Sciatic nerve (tissue), 2 donors: ENCODE measurements at regions not wholly inside any gene's neighbourhood (a gene's known extent, or its start where the extent isn't known, plus 50 kb on each side); places are given as distances from the start of the nearest gene placed in this dataset.
A peak's percentile ranks its signal among the peaks of the same experiment; 100 is the strongest.

Source experiments
- ATAC-seq: fragments of 200-7000 bp; cut with Tn5 transposase; one replicate; pipeline ENCODE4 v1.9.1; 2020; ENCODE audit warnings: mild to moderate bottlenecking, moderate library complexity
- DNase-seq: peaks from one replicate; pipeline ENCODE4 v3.0.0-alpha.2; 2020; ENCODE audit warnings: low spot score
- intact Hi-C: fragments of 100-400 bp; cut with DNase I; formaldehyde crosslinking; loops from one replicate; pipeline ENCODE4 v1.14.2; 2022
- donor health status: DM: no; HTN: no; CAD: no.
- donor health status: DM: no; HTN: no; CAD: no.

- DNase-seq (no peak), ATAC-seq (no peak)
- intact Hi-C loops: no loop called here
These were observed 64.7 kb upstream of the ARHGAP42 start for GRCh38 chr11:100622404-100622803.

- no peak for ATAC-seq
- DNase-seq: no peak
- intact Hi-C loops: no loop called here
These were observed 62.7 kb upstream of the ARHGAP42 start for GRCh38 chr11:100624346-100624745.

DNA sequence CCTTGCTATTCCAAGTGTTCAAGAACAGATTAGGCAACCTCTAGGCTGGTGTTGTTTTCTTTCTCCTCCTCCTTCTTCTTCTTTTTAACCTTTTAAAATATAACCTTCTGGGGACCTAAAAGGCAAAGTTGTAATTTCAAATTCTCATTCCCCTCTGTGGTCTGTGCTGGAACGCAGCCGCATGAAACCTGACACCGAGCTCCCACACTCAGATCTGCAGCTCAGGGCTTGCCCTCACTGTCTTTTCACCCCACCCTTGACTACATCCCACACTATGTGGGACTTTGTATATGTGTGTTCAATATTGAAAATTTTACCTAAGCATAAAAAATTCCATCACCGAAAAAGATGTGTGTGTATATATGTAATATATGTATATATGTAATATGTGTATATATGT, 62.0 kb upstream of the ARHGAP42 start:
- intact Hi-C loops: no loop called here

DNA sequence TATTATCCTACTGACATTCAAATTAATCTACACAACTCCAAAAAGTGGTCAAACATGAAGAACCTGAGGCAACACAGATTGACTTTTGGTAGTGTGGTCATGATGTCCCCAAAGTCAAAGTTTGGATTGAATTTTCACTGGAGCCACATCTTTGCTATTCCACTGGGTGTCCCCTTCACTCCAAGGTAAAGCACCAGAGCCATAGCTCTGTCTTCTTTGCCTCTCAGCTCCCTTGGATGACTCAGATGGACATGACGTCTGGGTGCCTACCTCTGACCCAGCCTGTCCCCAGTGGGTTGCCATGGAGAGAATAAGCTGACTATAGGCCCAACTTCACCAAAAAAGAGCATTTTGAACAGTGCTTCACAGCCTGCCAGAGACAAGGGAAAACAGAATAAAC, 57.4 kb upstream of the ARHGAP42 start:
- no peak for ATAC-seq
- DNase-seq: no peak
- intact Hi-C loops: no loop called here

More for the DNA sequence above, 62.0 kb upstream of the ARHGAP42 start:
- no peak for ATAC-seq
- no peak for DNase-seq

DNA sequence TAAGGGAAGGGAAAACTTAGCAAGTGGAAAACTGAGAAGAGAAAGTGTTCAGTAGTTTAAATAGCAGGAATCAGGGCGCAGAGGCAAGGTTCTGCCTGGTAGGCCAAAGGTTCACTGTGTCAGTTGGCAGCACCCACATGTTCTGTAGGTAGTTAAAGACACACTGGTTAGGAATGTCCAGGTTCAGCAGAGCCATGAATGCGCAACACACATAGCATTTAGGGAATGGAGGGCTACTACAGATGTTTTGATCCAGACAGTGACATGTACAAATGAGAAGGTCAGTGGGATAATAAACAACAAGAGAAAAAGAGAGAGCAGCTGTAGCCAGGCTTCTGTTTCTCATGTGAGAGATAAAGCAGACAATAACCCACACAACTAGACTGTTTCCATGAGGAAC, 56.2 kb upstream of the ARHGAP42 start:
- intact Hi-C loops: no loop called here
- DNase-seq: no peak
- ATAC-seq: no peak

DNA sequence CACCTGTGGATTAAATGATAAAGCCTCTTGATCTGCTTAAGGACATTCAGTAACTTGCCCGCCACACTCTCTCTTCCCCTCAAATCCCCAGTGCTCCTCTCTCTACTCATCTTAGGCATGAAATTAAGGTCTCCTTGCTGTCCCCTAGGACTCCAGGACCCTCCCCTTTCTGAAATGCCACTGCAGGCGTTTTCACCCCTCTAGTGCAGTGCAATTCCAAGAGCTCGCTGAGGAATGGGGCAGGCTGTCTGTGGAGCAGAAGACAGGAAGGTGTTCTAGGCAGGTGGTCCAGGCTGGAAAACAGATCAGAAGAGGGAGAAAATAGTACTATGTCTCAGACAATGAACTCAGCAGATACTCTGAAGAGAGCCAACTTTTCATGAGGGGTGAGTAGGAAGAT, 55.8 kb upstream of the ARHGAP42 start:
- intact Hi-C loops: no loop called here
- DNase-seq (no peak), ATAC-seq (no peak)

DNA sequence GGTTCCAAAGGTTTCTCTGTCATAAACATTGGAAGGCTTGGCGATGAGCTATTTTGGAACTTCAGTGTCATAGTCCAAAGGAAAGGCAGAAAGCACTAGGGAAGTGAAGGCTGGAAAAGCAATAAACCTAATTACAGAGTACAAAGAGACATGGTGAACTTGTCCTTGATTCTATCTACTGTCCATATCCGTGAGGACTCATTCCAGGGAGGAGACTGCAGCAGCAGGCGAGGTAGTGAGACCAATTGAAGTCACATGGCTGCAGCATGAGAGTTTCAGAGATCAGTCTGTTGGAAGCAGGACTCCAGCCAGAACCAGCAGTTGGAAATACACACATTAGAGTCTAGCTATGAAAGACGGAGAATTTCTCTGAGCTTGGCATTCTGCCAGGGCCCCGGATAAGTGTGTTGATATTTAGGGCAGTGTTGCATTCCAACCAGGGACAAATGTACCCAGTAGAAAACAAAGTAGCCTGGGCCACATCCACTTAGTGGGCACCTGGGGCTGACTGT, 54.1 kb upstream of the ARHGAP42 start:
- intact Hi-C loops: no loop called here
- peak; percentile 89 for ATAC-seq
- peak; percentile 83 for DNase-seq

GRCh38 chr11:100635194-100635593, 51.9 kb upstream of the ARHGAP42 start:
- DNase-seq (no peak), ATAC-seq (no peak)
- intact Hi-C loops: no loop called here

DNA sequence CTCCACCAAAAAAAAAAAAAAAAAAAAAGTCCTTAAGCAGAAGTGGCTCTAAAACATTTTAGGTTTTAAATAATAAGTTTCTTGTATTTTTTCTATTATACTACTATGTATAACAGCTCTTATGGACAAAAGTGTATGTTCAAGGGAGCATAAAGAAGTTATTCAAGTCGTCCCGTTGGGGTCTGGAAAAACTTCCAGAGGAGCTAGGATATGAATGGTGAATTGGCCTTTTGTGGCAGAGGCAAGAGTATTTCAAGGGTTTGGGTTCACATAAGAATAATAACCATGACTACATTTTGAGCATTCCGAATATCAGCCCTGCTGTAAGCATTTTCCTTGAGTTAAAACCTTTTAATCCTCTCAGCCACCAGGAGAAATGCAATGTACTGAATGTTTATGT, 50.6 kb upstream of the ARHGAP42 start:
- DNase-seq: no peak
- intact Hi-C loops: no loop called here
- no peak for ATAC-seq
